OCI-LY7 (cell line): ENCODE measurements at regions not wholly inside any gene's neighbourhood (a gene's known extent, or its start where the extent isn't known, plus 50 kb on each side); places are given as distances from the start of the nearest gene placed in this dataset.

Source experiments
- CTCF ChIP-seq: fragments of 200-600 bp; sonication (generic); conservative IDR thresholded peaks from 2 replicates; pipeline ENCODE4 v1.5.1; 2014; ENCODE audit warnings: mild to moderate bottlenecking, antibody characterized with exemption, low read length, moderate library complexity, mixed read lengths
- EZH2phosphoT487 ChIP-seq: fragments of 200-600 bp; sonication (generic); IDR thresholded peaks from 2 replicates; pipeline ENCODE4 v1.6.1; 2018; ENCODE audit warnings: low read depth, borderline replicate concordance, mild to moderate bottlenecking, mixed run types, antibody characterized with exemption, low read length, moderate library complexity, mixed read lengths

DNA sequence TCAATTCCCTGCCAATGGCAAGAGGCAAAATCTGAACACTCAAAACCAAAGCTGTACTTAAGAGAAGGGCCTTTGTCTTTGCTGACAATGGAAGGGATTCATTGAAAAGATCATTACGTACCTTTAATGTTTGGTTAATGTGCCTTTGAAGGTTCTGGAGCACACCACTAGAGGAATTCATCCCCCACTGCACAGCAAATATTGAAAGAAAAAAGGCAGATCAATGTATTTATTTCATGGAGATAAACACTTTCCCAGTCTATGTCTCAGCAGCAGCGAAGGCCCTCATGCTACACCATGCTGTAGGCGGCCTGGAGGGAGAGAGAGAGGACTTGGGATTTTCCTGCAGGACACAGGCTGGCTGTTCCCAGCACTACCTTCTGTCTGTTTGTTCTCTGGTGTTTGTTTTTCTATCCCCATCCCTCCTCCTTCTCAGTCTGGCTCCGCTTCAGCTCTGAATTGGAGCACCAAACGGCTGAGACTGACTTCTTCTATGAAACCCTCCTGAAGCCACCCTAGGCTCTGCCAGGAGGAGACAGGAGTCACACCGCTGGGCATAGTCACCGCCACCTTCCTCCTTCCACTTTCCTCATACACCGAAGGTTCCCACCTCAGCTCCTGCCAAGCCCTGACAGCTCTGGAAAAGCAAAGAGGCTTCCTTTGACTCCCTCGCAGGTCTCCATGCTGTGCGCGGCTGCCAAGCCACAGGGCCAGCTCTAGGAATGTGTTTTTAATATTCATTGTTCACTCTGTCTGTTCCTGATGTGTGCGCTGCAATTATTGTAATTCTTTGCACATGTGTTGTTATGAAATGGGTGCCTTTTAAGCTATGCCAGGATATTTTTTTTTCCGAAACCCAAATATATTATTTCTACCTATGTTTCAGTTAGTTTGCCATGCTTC is 301.5 kb downstream of the FZD1 start:
- TF ChIP-seq CTCF = no peak
- no peak for TF ChIP-seq EZH2phosphoT487
